HG02588 (cell line): ENCODE measurements at regions not wholly inside any gene's neighbourhood (a gene's known extent, or its start where the extent isn't known, plus 50 kb on each side); places are given as distances from the start of the nearest gene placed in this dataset.
"Not testable (repeated sequence)": the region's sequence is repeated elsewhere in the genome, so short reads cannot be mapped to it uniquely, and the experiment has no call there.

Source experiments
- ATAC-seq: cut with Tn5 transposase; IDR thresholded peaks from one replicate; pipeline ENCODE4 v1.9.1; 2021; ENCODE audit warnings: mild to moderate bottlenecking, moderate library complexity; ENCODE audit not compliant: unreplicated experiment

- no peak for ATAC-seq
Measured at GRCh38 chr4:10856271-10856782, 171.8 kb upstream of the CLNK start.

GRCh38 chr4:10853196-10853595 lies 168.6 kb upstream of the CLNK start:
- no peak for ATAC-seq

GRCh38 chr4:10841697-10842096 lies 157.1 kb upstream of the CLNK start:
- ATAC-seq, result no peak

GRCh38 chr4:10837151-10837550 lies 152.6 kb upstream of the CLNK start:
- ATAC-seq, result no peak

GRCh38 chr4:10832806-10833628 lies 148.4 kb upstream of the CLNK start:
- ATAC-seq, result no peak

- no peak for ATAC-seq
Measured at GRCh38 chr4:10831727-10832408, 147.3 kb upstream of the CLNK start.

GRCh38 chr4:10828918-10829538 lies 144.5 kb upstream of the CLNK start:
- not testable (repeated sequence) for ATAC-seq

- no peak for ATAC-seq
Measured at GRCh38 chr4:10821826-10822225, 137.3 kb upstream of the CLNK start.

GRCh38 chr4:10816571-10816970 lies 132.0 kb upstream of the CLNK start:
- ATAC-seq, result no peak

- ATAC-seq, result no peak
Measured at GRCh38 chr4:10811991-10812390, 127.4 kb upstream of the CLNK start.

GRCh38 chr4:10810411-10810810 lies 125.8 kb upstream of the CLNK start:
- ATAC-seq, result no peak

GRCh38 chr4:10809905-10810304 lies 125.3 kb upstream of the CLNK start:
- peak; percentile 78 for ATAC-seq

- no peak for ATAC-seq
Measured at GRCh38 chr4:10808591-10808990, 124.0 kb upstream of the CLNK start.

GRCh38 chr4:10806953-10807645 lies 122.5 kb upstream of the CLNK start:
- no peak for ATAC-seq

- no peak for ATAC-seq
Measured at GRCh38 chr4:10803713-10804343, 119.3 kb upstream of the CLNK start.

- no peak for ATAC-seq
Measured at GRCh38 chr4:10787365-10787764, 102.8 kb upstream of the CLNK start.

GRCh38 chr4:10784621-10785020 lies 100.1 kb upstream of the CLNK start:
- no peak for ATAC-seq

- no peak for ATAC-seq
Measured at GRCh38 chr4:10783351-10783750, 98.8 kb upstream of the CLNK start.

- ATAC-seq, result no peak
Measured at GRCh38 chr4:10781805-10782204, 97.2 kb upstream of the CLNK start.

GRCh38 chr4:10780803-10781202 lies 96.2 kb upstream of the CLNK start:
- not testable (repeated sequence) for ATAC-seq

GRCh38 chr4:10775132-10775531 lies 90.6 kb upstream of the CLNK start:
- not testable (repeated sequence) for ATAC-seq
